ENCODE measurements at regions not wholly inside any gene's neighbourhood (a gene's known extent, or its start where the extent isn't known, plus 50 kb on each side); places are given as distances from the start of the nearest gene placed in this dataset.
"Not testable (repeated sequence)": the region's sequence is repeated elsewhere in the genome, so short reads cannot be mapped to it uniquely, and the experiment has no call there.

- H3K27me3 Mint-ChIP-seq; H3K36me3 Mint-ChIP-seq (ENCODE audit: low read depth); DNase-seq; H3K27ac ChIP-seq (ENCODE audit: low read depth in 1 of 2, low read length in 2 of 2); POLR2A ChIA-PET; H3K4me1 ChIP-seq (ENCODE audit: insufficient read depth, low read length); H3K36me3 ChIP-seq (ENCODE audit: insufficient read depth, low read length); H3K4me3 ChIP-seq (ENCODE audit: low read length); H3K9me3 Mint-ChIP-seq; H3K4me1 Mint-ChIP-seq (ENCODE audit: low read depth); CTCF ChIA-PET; H3K4me3 Mint-ChIP-seq; intact Hi-C loops (cut with DNase I, micrococcal nuclease); ATAC-seq (ENCODE audit: poor library complexity); H3K27me3 ChIP-seq (ENCODE audit: control insufficient read depth in 1 of 2, insufficient read depth in 2 of 2, low read length in 2 of 2); H3K27ac Mint-ChIP-seq; H3K9me3 ChIP-seq (ENCODE audit: control insufficient read depth in 1 of 2, insufficient read depth in 1 of 2, low read length in 2 of 2): not testable (repeated sequence)
These were observed 99.1 kb upstream of the NBPF8 start for GRCh38 chr1:120315738-120316137.

DNA sequence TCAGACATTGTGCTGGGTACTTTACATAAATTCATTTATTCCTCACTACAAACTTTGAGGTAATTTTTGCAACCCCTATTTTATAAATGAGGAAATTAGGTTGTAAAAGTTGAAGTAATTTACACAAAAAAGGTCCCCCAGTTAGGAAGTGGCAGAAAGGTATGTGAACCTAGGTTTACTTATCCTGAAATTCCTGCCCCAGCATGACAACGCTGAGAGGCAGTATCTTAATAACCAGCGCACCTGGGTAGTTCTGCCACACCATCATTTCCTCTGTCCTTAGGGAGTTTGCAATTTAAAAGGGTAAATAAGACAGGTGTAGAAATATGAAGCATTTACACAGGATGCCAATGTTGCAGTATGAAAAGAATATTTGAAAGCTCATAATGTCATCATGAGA lies 102.9 kb upstream of the NBPF8 start:
- H3K27me3 Mint-ChIP-seq; H3K9me3 ChIP-seq (ENCODE audit: control insufficient read depth in 1 of 2, insufficient read depth in 1 of 2, low read length in 2 of 2); CTCF ChIA-PET; ATAC-seq (ENCODE audit: poor library complexity); intact Hi-C loops (cut with DNase I, micrococcal nuclease); POLR2A ChIA-PET; H3K27me3 ChIP-seq (ENCODE audit: control insufficient read depth in 1 of 2, insufficient read depth in 2 of 2, low read length in 2 of 2); H3K36me3 ChIP-seq (ENCODE audit: insufficient read depth, low read length); H3K27ac ChIP-seq (ENCODE audit: low read depth in 1 of 2, low read length in 2 of 2); H3K4me3 Mint-ChIP-seq; H3K4me1 ChIP-seq (ENCODE audit: insufficient read depth, low read length); H3K36me3 Mint-ChIP-seq (ENCODE audit: low read depth); H3K4me1 Mint-ChIP-seq (ENCODE audit: low read depth); DNase-seq; H3K4me3 ChIP-seq (ENCODE audit: low read length); H3K9me3 Mint-ChIP-seq; H3K27ac Mint-ChIP-seq: not testable (repeated sequence)

- H3K9me3 Mint-ChIP-seq; H3K27me3 ChIP-seq (ENCODE audit: control insufficient read depth in 1 of 2, insufficient read depth in 2 of 2, low read length in 2 of 2); H3K27me3 Mint-ChIP-seq; H3K4me3 ChIP-seq (ENCODE audit: low read length); H3K36me3 ChIP-seq (ENCODE audit: insufficient read depth, low read length); H3K36me3 Mint-ChIP-seq (ENCODE audit: low read depth); DNase-seq; H3K27ac Mint-ChIP-seq; POLR2A ChIA-PET; H3K4me3 Mint-ChIP-seq; ATAC-seq (ENCODE audit: poor library complexity); H3K27ac ChIP-seq (ENCODE audit: low read depth in 1 of 2, low read length in 2 of 2); H3K9me3 ChIP-seq (ENCODE audit: control insufficient read depth in 1 of 2, insufficient read depth in 1 of 2, low read length in 2 of 2); H3K4me1 Mint-ChIP-seq (ENCODE audit: low read depth); intact Hi-C loops (cut with DNase I, micrococcal nuclease); H3K4me1 ChIP-seq (ENCODE audit: insufficient read depth, low read length); CTCF ChIA-PET: not testable (repeated sequence)
These were observed 105.8 kb upstream of the NBPF8 start for GRCh38 chr1:120308940-120309578.

DNA sequence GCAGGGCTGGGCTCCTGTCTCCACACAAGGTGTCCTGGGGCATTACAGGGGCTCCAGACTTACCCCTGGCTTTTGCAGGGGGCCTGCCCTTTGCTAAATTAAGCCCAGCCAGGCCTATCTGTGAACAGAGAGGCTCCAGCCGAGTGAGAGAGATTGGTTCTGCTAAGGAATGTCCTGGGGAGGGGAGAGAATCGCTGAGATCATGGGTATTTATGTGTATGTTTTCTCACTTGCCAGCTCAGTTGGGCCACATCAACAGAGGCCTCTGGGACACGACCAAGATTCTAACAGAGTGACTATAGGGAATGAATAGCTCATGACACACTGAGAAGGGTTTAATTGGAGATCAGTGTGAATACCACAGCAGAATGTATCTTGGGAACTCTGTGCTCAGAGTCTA lies 109.8 kb upstream of the NBPF8 start:
- H3K4me3 ChIP-seq (ENCODE audit: low read length); POLR2A ChIA-PET; H3K27me3 Mint-ChIP-seq; H3K4me1 ChIP-seq (ENCODE audit: insufficient read depth, low read length); H3K27ac ChIP-seq (ENCODE audit: low read depth in 1 of 2, low read length in 2 of 2); H3K9me3 ChIP-seq (ENCODE audit: control insufficient read depth in 1 of 2, insufficient read depth in 1 of 2, low read length in 2 of 2); H3K27me3 ChIP-seq (ENCODE audit: control insufficient read depth in 1 of 2, insufficient read depth in 2 of 2, low read length in 2 of 2); H3K27ac Mint-ChIP-seq; ATAC-seq (ENCODE audit: poor library complexity); CTCF ChIA-PET; H3K36me3 ChIP-seq (ENCODE audit: insufficient read depth, low read length); DNase-seq; H3K4me3 Mint-ChIP-seq; H3K36me3 Mint-ChIP-seq (ENCODE audit: low read depth); H3K9me3 Mint-ChIP-seq; H3K4me1 Mint-ChIP-seq (ENCODE audit: low read depth); intact Hi-C loops (cut with DNase I, micrococcal nuclease): not testable (repeated sequence)

DNA sequence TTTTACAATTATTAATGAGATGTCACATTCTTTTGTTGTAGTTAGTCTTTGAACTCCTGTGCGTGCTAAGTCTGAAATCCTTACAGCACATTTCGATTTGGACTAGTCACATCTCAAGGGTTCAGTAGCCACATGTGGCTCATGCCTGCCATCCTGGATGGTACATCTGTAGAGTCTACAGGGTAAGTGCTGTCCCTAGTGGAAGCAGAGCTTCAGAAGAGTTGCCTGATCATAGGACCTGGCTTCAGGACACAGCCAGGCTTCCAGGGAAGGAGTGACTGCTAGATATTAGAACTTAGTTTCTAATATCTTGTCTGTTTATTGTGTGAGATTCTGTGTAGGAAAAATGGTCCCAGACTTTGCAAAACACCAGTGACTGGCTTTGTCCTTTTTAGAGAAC lies 110.5 kb upstream of the NBPF8 start:
- H3K27me3 Mint-ChIP-seq; H3K4me1 Mint-ChIP-seq (ENCODE audit: low read depth); H3K4me3 ChIP-seq (ENCODE audit: low read length); intact Hi-C loops (cut with DNase I, micrococcal nuclease); H3K4me1 ChIP-seq (ENCODE audit: insufficient read depth, low read length); H3K9me3 Mint-ChIP-seq; ATAC-seq (ENCODE audit: poor library complexity); H3K4me3 Mint-ChIP-seq; CTCF ChIA-PET; H3K27ac Mint-ChIP-seq; H3K36me3 Mint-ChIP-seq (ENCODE audit: low read depth); DNase-seq; H3K27ac ChIP-seq (ENCODE audit: low read depth in 1 of 2, low read length in 2 of 2); POLR2A ChIA-PET; H3K9me3 ChIP-seq (ENCODE audit: control insufficient read depth in 1 of 2, insufficient read depth in 1 of 2, low read length in 2 of 2); H3K27me3 ChIP-seq (ENCODE audit: control insufficient read depth in 1 of 2, insufficient read depth in 2 of 2, low read length in 2 of 2); H3K36me3 ChIP-seq (ENCODE audit: insufficient read depth, low read length): not testable (repeated sequence)

DNA sequence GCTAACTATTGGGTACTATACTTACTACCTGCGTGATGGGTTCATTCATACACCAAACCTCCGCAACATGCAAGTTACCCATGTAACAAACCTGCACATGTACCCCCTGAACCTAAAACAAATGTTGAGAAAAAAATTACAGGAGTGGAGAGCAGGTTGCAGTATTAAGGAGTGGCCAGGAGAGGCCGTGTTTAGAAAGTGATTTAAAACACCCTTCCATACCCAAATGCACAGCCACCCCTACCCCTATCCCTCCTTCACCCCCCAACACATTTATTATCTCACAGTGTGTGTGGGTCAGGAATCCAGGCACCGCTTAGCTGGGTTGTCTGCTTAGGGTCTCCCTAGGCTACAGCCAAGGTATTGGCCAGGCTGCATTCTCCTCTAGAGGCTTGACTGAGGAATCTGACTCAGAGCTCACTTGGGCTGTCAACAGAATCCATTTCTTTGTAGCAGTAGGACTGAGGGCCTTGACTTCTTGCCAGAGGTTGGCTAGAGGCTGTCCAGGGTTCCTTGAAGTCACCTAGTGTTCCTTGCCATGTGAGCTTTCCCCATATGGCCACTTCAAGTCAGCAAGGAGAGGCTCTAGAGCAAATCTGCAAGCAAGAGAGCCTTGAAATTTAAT lies 115.3 kb upstream of the NBPF8 start:
- H3K4me3 ChIP-seq (ENCODE audit: low read length); H3K27me3 ChIP-seq (ENCODE audit: control insufficient read depth in 1 of 2, insufficient read depth in 2 of 2, low read length in 2 of 2); CTCF ChIA-PET; POLR2A ChIA-PET; intact Hi-C loops (cut with DNase I, micrococcal nuclease); ATAC-seq (ENCODE audit: poor library complexity); H3K4me3 Mint-ChIP-seq; H3K27me3 Mint-ChIP-seq; H3K9me3 ChIP-seq (ENCODE audit: control insufficient read depth in 1 of 2, insufficient read depth in 1 of 2, low read length in 2 of 2); H3K36me3 ChIP-seq (ENCODE audit: insufficient read depth, low read length); H3K27ac ChIP-seq (ENCODE audit: low read depth in 1 of 2, low read length in 2 of 2); DNase-seq; H3K4me1 Mint-ChIP-seq (ENCODE audit: low read depth); H3K9me3 Mint-ChIP-seq; H3K36me3 Mint-ChIP-seq (ENCODE audit: low read depth); H3K4me1 ChIP-seq (ENCODE audit: insufficient read depth, low read length); H3K27ac Mint-ChIP-seq: not testable (repeated sequence)

DNA sequence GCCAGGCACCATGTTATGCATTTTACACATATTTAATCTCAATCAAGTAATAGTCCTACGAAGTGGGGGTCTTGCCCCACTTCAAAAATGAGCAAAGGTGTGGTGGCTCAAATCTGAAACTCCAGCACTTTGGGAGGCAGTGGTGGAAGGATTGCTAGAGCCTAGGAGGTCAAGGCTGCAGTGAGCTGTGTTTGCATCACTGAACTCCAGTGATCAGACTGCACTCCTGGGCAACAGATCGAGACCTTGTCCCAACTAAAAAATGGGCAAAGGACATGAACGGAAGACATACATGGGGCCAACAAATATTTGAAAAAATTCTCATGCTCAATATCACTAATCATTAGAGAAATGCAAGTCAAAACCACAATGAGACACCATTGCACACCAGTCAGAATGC lies 116.3 kb upstream of the NBPF8 start:
- H3K36me3 Mint-ChIP-seq (ENCODE audit: low read depth); H3K27ac ChIP-seq (ENCODE audit: low read depth in 1 of 2, low read length in 2 of 2); H3K4me3 ChIP-seq (ENCODE audit: low read length); intact Hi-C loops (cut with DNase I, micrococcal nuclease); ATAC-seq (ENCODE audit: poor library complexity); H3K9me3 Mint-ChIP-seq; H3K4me1 Mint-ChIP-seq (ENCODE audit: low read depth); DNase-seq; H3K9me3 ChIP-seq (ENCODE audit: control insufficient read depth in 1 of 2, insufficient read depth in 1 of 2, low read length in 2 of 2); H3K27me3 Mint-ChIP-seq; CTCF ChIA-PET; POLR2A ChIA-PET; H3K27me3 ChIP-seq (ENCODE audit: control insufficient read depth in 1 of 2, insufficient read depth in 2 of 2, low read length in 2 of 2); H3K36me3 ChIP-seq (ENCODE audit: insufficient read depth, low read length); H3K27ac Mint-ChIP-seq; H3K4me3 Mint-ChIP-seq; H3K4me1 ChIP-seq (ENCODE audit: insufficient read depth, low read length): not testable (repeated sequence)
